HAP-1 (cell line): ENCODE measurements at regions not wholly inside any gene's neighbourhood (a gene's known extent, or its start where the extent isn't known, plus 50 kb on each side); places are given as distances from the start of the nearest gene placed in this dataset.

Source experiments
- DNase-seq, 2 experiments: peaks; one replicate each; pipeline ENCODE4 v3.0.0-alpha.2; 2016 to 2020; ENCODE audit warnings: low spot score in 2 of 2
- H3K27me3 ChIP-seq: fragments of 250-450 bp; sonication (Bioruptor Pico); 2 replicates; pipeline ENCODE4 v1.5.1; 2020; ENCODE audit warnings: low read depth, mild to moderate bottlenecking, moderate library complexity
- H3K36me3 ChIP-seq: fragments of 250-450 bp; sonication (Bioruptor Pico); replicated peaks from 2 replicates; pipeline ENCODE4 v1.5.1; 2020; ENCODE audit warnings: mild to moderate bottlenecking
- H3K4me1 ChIP-seq: fragments of 250-450 bp; sonication (Bioruptor Pico); 2 replicates; pipeline ENCODE4 v1.5.1; 2020; ENCODE audit warnings: mild to moderate bottlenecking
- H3K4me3 ChIP-seq: fragments of 250-450 bp; sonication (Bioruptor Pico); 2 replicates; pipeline ENCODE4 v1.5.1; 2020; ENCODE audit warnings: mild to moderate bottlenecking, moderate library complexity
- H3K9me3 ChIP-seq: fragments of 250-450 bp; sonication (Bioruptor Pico); 2 replicates; pipeline ENCODE4 v1.5.1; 2020; ENCODE audit warnings: mild to moderate bottlenecking, moderate library complexity
- in situ Hi-C: fragments of 300-500 bp; cut with MboI; formaldehyde crosslinking; loops from 3 replicates; pipeline ENCODE4 v1.14.3; 2020; ENCODE audit warnings: low sequenced_read_pairs, inconsistent platforms, mixed read lengths

- no peak overlapping the region for H3K4me3 ChIP-seq
- no peaks in the 10 kb centered on the region for H3K27me3 ChIP-seq
- H3K4me1 ChIP-seq: no peaks in the 10 kb centered on the region
- in situ Hi-C loops: no loop called here
- no peak for DNase-seq
- H3K9me3 ChIP-seq: no peaks in the 10 kb centered on the region; the same call in 1 of the 2 replicates
- no peaks in the 10 kb centered on the region for H3K36me3 ChIP-seq
Measured at GRCh38 chr21:16912075-16912474, 600.8 kb upstream of the CXADR start.

- in situ Hi-C loops: no loop called here
Measured at GRCh38 chr21:16913010-16913409, 599.8 kb upstream of the CXADR start.

GRCh38 chr21:16928439-16928838 lies 584.4 kb upstream of the CXADR start:
- in situ Hi-C loops: loop anchor here (25.0 kb wide), 1 partner anchor 334 kb away; no protein-coding TSS in a partner anchor
- Histone ChIP-seq H3K27me3 (no peaks in the 10 kb centered on the region), H3K4me1 (peaks cover 12% of the 10 kb centered on the region)

More at GRCh38 chr21:16913010-16913409, 599.8 kb upstream of the CXADR start:
- no peak overlapping the region for H3K4me3 ChIP-seq
- no peaks in the 10 kb centered on the region; the same call in 1 of the 2 replicates for H3K9me3 ChIP-seq
- H3K36me3 ChIP-seq: no peaks in the 10 kb centered on the region
- H3K27me3 ChIP-seq: no peaks in the 10 kb centered on the region
- DNase-seq: no peak
- no peaks in the 10 kb centered on the region for H3K4me1 ChIP-seq

GRCh38 chr21:16932314-16932713 lies 580.5 kb upstream of the CXADR start:
- no peaks in the 10 kb centered on the region for H3K9me3 ChIP-seq
- peak in 1 of 2 experiments; percentile 86 for DNase-seq
- H3K4me3 ChIP-seq: no peak overlapping the region
- no peaks in the 10 kb centered on the region for H3K27me3 ChIP-seq
- in situ Hi-C loops: loop anchor here (25.0 kb wide), 1 partner anchor 330 kb away; no protein-coding TSS in a partner anchor
- peaks cover 12% of the 10 kb centered on the region for H3K4me1 ChIP-seq
- H3K36me3 ChIP-seq: no peaks in the 10 kb centered on the region

More at GRCh38 chr21:16928439-16928838, 584.4 kb upstream of the CXADR start:
- H3K9me3 ChIP-seq: no peaks in the 10 kb centered on the region
- no peak for DNase-seq
- no peaks in the 10 kb centered on the region for H3K36me3 ChIP-seq
- H3K4me3 ChIP-seq: no peak overlapping the region

GRCh38 chr21:16942703-16943102 lies 570.1 kb upstream of the CXADR start:
- DNase-seq: peak; percentile 39 to 42
- no peaks in the 10 kb centered on the region for H3K9me3 ChIP-seq
- no peaks in the 10 kb centered on the region for H3K4me1 ChIP-seq
- in situ Hi-C loops: loop anchor here (25.0 kb wide), 1 partner anchor 320 kb away; no protein-coding TSS in a partner anchor
- no peaks in the 10 kb centered on the region for H3K36me3 ChIP-seq
- no peaks in the 10 kb centered on the region for H3K27me3 ChIP-seq
- no peak overlapping the region for H3K4me3 ChIP-seq

- H3K4me1 ChIP-seq: no peaks in the 10 kb centered on the region
- H3K27me3 ChIP-seq: no peaks in the 10 kb centered on the region
- no peak overlapping the region for H3K4me3 ChIP-seq
- in situ Hi-C loops: loop anchor here (25.0 kb wide), 1 partner anchor 319 kb away; no protein-coding TSS in a partner anchor
- no peaks in the 10 kb centered on the region for H3K9me3 ChIP-seq
- H3K36me3 ChIP-seq: no peaks in the 10 kb centered on the region
- no peak for DNase-seq
Measured at GRCh38 chr21:16943231-16943630, 569.6 kb upstream of the CXADR start.

GRCh38 chr21:16945580-16945979 lies 567.3 kb upstream of the CXADR start:
- Histone ChIP-seq H3K27me3 (no peaks in the 10 kb centered on the region), H3K36me3 (no peaks in the 10 kb centered on the region), H3K4me3 (no peak overlapping the region), H3K9me3 (no peaks in the 10 kb centered on the region), H3K4me1 (no peaks in the 10 kb centered on the region)
- in situ Hi-C loops: loop anchor here (25.0 kb wide), 1 partner anchor 317 kb away; no protein-coding TSS in a partner anchor
- DNase-seq: no peak

- H3K4me1 ChIP-seq: no peaks in the 10 kb centered on the region
- no peaks in the 10 kb centered on the region for H3K9me3 ChIP-seq
- H3K27me3 ChIP-seq: no peaks in the 10 kb centered on the region
- in situ Hi-C loops: no loop called here
- no peak overlapping the region for H3K4me3 ChIP-seq
- DNase-seq: no peak
- no peaks in the 10 kb centered on the region for H3K36me3 ChIP-seq
Measured at GRCh38 chr21:16956824-16957223, 556.0 kb upstream of the CXADR start.

GRCh38 chr21:16965424-16965823 lies 547.4 kb upstream of the CXADR start:
- DNase-seq: no peak
- in situ Hi-C loops: no loop called here
- H3K9me3 ChIP-seq: no peaks in the 10 kb centered on the region
- H3K4me3 ChIP-seq: no peak overlapping the region
- H3K27me3 ChIP-seq: no peaks in the 10 kb centered on the region
- no peaks in the 10 kb centered on the region for H3K36me3 ChIP-seq
- H3K4me1 ChIP-seq: no peaks in the 10 kb centered on the region

- no peaks in the 10 kb centered on the region for H3K4me1 ChIP-seq
- H3K4me3 ChIP-seq: no peak overlapping the region
- no peaks in the 10 kb centered on the region for H3K27me3 ChIP-seq
- no peak for DNase-seq
- H3K36me3 ChIP-seq: no peaks in the 10 kb centered on the region
- H3K9me3 ChIP-seq: no peaks in the 10 kb centered on the region
- in situ Hi-C loops: no loop called here
Measured at GRCh38 chr21:16968436-16968835, 544.4 kb upstream of the CXADR start.

- DNase-seq: no peak
- in situ Hi-C loops: no loop called here
- Histone ChIP-seq H3K4me1 (no peaks in the 10 kb centered on the region), H3K9me3 (no peaks in the 10 kb centered on the region), H3K4me3 (no peak overlapping the region), H3K27me3 (no peaks in the 10 kb centered on the region), H3K36me3 (no peaks in the 10 kb centered on the region)
Measured at GRCh38 chr21:16969636-16970035, 543.2 kb upstream of the CXADR start.

GRCh38 chr21:16974060-16974459 lies 538.8 kb upstream of the CXADR start:
- Histone ChIP-seq H3K9me3 (no peaks in the 10 kb centered on the region), H3K27me3 (no peaks in the 10 kb centered on the region), H3K4me3 (no peak overlapping the region), H3K36me3 (no peaks in the 10 kb centered on the region), H3K4me1 (peaks cover 11% of the 10 kb centered on the region; the same call in 1 of the 2 replicates)
- no peak for DNase-seq
- in situ Hi-C loops: no loop called here

- Histone ChIP-seq H3K27me3 (no peaks in the 10 kb centered on the region), H3K9me3 (no peaks in the 10 kb centered on the region), H3K4me1 (peaks cover 11% of the 10 kb centered on the region; the same call in 1 of the 2 replicates), H3K36me3 (no peaks in the 10 kb centered on the region), H3K4me3 (no peak overlapping the region)
- in situ Hi-C loops: no loop called here
- peak in 1 of 2 experiments; percentile 46 for DNase-seq
Measured at GRCh38 chr21:16976193-16976592, 536.6 kb upstream of the CXADR start.

- in situ Hi-C loops: no loop called here
- Histone ChIP-seq H3K36me3 (no peaks in the 10 kb centered on the region), H3K4me1 (peaks cover 11% of the 10 kb centered on the region; the same call in 1 of the 2 replicates), H3K9me3 (no peaks in the 10 kb centered on the region), H3K4me3 (no peak overlapping the region), H3K27me3 (peaks cover 3% of the 10 kb centered on the region; the same call in 1 of the 2 replicates)
- no peak for DNase-seq
Measured at GRCh38 chr21:16978309-16978895, 534.4 kb upstream of the CXADR start.
